SW 1271 (cell line): ENCODE measurements at regions not wholly inside any gene's neighbourhood (a gene's known extent, or its start where the extent isn't known, plus 50 kb on each side); places are given as distances from the start of the nearest gene placed in this dataset.
"Not testable (repeated sequence)": the region's sequence is repeated elsewhere in the genome, so short reads cannot be mapped to it uniquely, and the experiment has no call there.

Source experiments
- DNase-seq, 2 experiments: peaks; one replicate each; lab custom pipeline; 2025; lab: John Stamatoyannopoulos, UW

DNA sequence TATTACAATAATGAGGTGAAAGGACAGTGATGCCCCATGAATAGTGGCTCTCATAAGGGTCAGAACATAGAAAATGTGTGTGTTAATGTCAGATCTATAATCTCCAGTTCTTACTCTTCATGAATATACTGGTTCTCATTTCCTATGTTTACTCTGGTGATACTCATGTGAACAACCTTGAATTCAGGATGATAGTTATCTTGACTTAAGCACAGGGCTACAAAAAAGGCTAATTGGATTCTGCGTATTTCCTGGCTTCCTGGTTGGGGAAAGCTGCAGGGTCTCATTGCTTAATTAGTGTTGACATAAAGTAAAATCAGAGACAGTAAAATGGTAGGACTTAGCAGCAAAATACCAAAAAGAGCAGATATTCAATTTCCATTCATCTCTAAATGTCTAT lies 1316.8 kb upstream of the RAG2 start:
- DNase-seq, result no peak

DNA sequence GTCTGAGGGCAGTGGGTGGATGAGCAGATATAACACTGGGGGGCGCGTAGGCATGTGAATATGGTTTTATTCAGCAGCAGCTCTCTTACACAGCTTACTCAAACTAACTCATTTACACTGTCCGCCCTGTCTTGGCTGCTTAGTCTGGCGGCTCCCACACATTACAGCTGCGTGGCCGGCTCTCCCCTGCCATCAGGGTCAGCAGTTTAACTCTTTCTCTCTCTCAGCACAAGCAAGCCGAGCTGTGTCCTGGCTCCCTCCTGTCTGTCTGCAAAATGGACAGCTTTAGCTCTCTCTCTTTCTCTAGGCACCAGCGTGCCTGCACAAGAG lies 1310.1 kb upstream of the RAG2 start:
- no peak for DNase-seq

DNA sequence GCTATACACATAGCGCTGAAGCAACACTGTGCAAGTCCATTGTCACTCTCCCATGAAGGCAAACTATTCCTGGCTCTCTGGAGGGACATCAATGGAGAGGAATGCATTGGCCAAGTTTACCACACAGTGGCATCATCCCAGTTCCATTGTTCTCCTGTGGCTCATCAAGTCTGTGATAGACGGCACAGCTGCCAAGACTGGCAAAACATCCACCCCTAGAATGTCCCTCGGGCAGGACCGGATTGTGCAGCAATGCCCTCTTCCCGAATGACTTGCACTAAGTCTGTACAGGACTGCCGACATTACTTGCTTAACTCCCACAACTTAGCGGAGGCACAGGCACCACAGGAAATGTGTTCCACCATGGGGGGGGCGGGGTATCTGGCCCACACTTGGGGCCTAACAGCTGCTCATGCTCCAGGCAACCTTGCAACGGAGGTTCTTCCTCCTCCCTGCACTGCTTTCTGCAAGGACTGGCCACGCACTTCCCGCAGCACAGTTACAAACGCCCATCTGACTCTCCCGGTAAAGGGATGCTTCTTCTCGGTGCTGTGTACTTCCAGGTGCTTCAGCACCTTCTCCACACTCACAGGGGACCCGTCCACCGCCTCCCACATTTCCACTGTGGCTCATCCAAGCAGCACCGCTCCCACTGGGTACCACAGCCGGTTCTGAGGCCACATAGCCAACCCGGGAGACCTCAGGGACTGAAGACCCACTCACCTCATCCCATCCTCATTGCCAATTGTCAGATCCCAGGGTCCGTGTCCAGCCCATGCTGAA lies 1309.6 kb upstream of the RAG2 start:
- no peak for DNase-seq

DNA sequence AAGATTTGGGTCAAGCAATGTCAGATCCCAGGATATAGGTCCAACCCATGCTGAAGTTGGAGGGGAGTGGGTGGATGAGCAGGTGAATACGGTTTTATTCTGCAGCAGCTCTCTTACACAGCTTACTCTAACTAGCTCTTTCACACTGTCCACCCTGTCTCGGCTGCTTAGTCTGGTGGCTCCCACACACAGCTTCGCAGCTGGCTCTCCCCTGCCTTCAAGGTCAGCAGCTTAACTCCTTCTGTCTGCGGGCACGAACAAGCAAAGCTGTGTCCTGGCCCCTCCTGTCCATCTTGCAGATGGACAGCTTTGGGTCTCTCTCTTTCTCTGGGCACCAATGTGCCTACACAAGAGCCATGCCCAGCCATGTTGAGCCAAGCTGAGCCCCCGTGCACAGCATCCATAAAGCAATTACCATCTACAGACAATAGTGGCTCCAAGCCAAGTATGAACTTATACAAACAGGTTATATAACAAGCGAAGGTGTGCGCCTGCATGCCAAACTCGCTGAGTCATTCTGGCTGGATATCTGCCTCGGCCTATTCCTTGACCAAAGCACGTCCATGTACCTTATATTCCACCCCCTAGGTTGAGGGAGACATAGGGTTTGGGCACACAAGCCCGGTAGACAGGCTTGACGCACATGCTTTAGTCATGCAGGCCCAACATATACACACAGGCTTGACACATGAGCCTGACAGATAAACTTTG lies 1307.8 kb upstream of the RAG2 start:
- DNase-seq, result no peak

DNA sequence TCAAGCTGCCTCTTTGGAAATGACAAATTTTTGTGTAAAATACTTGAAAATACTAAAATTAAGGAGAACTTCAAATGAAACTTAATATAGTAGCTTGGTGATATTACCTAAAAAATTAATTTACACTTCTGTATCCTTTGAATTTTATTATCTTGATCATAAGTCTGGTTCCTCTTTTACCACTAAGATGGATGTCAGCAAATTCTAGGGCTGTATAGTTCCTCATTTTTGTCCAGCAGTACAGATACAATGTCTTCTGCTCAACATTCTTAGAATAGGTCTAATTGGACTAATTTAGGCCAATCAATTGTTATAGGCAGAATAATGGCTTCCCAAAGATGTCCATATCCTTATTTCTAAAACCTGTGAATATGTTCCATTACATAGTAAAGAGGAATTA lies 1298.0 kb upstream of the RAG2 start:
- no peak for DNase-seq

DNA sequence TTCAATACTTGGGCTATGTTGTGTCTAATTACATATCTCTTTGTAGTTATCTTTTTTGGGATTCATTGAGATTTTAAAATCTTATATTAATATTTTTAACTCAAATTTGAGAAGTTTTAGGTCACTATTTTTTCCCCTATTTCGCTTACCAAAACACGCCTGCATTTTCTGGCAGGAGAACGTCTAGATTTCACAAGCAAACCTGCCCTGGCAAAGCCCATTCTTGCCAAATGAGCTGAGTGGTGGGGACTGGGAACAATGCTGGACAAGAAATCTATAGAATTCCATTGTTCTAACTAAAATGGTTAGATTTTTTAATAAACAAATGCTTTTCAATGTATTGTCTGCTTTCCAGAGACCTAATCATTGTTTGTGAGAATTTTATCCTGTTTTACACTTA lies 1283.7 kb upstream of the RAG2 start:
- no peak for DNase-seq

DNA sequence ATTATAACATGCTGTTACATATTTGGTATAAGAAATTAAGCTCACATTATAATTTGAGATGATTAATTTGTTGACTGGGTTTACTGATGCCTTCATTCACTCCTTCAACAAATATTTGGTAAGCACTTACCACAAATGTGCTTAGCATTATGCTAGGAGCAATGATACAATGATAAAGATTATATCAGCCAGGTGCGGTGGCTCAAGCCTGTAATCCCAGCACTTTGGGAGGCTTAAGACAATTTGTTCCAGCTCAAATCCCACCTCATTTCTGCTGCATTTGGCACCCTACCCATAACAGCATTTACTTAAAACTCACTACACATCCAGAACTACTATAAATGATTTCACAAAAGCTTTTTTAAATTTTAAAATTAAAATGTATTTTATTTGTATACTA lies 1263.6 kb upstream of the RAG2 start:
- no peak for DNase-seq

DNA sequence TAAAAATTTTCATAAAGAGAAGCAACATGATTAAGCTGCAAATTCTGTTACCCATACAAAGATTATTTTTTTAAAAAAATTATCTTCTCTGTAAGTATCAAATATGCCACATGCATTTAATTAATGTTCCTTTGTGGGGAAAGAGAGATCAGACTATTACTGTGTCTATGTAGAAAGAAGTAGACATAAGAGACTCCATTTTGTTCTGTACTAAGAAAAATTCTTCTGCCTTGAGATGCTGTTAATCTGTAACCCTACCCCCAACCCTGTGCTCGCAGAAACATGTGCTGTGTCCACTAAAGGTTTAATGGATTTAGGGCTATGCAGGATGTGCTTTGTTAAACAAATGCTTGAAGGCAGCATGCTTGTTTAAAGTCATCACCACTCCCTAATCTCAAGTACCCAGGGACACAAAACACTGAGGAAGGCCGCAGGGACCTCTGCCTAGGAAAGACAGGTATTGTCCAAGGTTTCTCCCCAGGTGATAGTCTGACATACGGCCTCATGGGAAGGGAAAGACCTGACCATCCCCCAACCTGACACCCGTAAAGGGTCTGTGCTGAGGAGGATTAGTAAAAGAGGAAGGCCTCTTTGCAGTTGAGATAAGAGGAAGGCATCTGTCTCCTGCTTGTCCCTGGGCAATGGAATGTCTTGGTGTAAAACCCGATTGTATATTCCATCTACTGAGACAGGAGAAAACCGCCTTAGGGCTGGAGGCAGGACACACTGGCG lies 1260.9 kb upstream of the RAG2 start:
- DNase-seq, result not testable (repeated sequence)

DNA sequence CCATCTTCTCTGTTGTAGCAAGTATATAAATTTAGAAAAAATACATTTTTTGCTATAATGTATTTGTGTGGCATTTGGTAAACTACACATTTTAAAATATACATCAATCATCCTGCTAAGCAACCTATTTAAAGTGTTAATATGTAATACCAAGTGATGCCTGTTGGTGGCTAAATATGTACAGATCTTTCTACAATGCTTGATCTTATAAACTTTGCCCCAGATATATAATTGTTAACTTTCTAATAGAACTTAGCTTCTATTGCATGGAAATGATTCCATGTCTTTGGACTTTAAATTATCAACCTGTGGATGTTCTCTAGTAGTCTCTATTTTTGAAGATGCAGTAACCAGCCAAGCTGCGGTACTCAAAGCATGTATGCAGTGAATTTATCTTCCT lies 1260.4 kb upstream of the RAG2 start:
- no peak for DNase-seq

DNA sequence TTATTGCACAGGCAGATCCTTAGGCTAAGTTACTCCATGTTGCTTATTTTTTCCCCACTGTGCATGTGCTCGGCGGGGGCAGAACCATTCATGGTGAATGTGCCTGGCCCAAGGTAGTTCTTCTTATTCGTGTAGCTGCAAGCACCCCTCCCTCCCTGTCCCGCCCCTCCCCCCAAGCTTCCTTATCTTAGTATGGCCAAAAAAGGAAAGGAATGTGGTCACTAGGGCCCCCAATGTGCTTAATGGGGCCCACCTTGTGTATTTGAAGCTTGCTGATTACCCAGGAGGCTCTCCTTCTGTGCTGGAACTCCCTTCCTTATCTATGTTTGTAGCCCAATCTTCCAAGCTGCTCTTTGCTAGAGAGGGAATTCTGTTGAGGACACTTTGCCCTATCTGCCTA lies 1259.7 kb upstream of the RAG2 start:
- no peak for DNase-seq

DNA sequence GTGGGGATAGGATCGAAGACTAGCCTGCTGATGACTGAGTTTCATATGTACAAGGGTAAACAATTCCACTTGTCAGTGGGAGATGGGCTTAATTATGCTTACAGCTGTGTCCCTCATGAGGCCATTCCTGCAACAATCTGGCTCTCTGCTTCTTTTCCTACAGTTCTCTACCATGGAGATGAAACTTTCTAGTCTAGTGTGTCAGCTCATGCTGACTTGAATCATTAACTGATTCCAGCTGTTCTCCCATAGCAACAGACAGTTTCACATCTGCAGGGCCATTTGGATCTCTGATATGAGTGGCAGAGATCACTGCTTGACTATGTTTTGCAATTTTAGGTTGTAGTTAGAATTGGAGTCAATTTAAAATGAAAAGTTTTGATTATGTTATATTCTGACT lies 1251.7 kb upstream of the RAG2 start:
- no peak for DNase-seq

DNA sequence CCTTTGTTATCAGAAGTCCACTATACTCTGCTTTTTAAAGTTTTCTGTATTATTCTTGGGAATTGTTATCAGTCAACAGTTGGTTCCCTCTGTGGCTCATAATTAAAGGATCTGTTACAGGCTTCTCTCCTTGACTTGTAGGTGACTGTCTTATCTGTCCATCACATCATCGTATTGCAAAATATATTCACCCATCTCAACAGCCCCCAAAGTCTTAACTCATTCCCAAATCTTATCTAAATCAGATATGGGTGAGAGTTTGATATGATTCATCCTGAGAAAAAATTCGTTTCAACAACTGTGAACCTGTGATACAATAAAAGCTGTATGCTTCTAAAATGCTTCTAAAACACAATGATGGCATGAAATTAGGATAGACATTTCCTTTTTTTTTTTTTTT lies 1245.6 kb upstream of the RAG2 start:
- no peak for DNase-seq

DNA sequence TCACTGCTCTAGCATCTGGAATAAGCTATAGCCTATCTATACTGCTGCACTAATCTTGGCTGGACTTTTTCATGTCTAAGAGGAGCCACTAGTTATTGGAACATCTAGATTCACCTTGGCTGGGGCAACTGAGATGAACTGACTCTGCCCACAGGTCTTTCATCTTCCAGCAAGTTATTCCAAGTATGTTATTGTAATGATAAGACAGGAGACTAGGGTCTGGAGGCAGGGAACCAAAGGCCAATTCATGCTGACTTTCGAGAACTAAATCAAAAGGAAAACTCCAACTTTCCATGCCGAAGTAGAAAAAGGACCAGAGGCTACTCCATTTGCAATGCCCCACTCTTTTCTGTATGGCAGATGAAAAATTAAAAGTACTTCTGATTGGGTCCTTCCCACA lies 1243.0 kb upstream of the RAG2 start:
- no peak for DNase-seq

DNA sequence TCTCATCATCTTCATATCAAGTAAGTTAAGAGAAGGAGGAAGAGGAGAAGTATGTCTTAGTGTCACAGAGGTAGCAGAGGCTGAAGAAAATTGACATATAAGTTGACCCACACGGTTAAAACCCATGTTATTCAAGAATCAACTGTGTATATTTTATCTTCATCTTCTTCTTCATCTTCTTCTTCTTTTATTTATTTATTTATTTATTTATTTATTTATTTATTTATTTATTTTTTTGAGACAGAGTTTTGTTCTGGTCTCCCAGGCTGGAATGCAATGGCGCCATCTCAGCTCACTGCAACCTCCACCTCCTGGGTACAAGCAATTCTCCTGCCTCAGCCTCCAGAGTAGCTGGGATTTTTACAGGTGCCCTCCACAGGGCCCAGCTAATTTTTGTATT lies 1242.3 kb upstream of the RAG2 start:
- DNase-seq, result not testable (repeated sequence)

DNA sequence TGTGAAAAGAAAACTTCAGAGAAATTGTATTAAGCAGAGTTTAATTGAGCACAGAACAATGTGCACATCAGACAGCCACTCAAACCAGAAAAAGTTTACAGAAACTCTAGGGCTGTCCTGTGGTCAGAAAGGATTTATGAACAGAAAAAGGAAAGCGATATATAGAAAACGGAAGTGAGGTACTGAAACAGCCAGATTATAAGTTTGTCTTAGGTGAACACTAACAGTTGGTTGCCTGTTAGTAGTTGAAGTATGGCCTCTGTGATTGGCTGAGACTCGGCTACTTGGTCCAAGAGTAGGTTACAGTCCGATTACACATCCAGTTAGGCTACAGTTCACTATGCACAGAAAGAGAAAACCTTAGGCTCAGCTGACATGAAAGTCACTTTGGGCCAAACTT lies 1232.5 kb upstream of the RAG2 start:
- DNase-seq, result no peak

DNA sequence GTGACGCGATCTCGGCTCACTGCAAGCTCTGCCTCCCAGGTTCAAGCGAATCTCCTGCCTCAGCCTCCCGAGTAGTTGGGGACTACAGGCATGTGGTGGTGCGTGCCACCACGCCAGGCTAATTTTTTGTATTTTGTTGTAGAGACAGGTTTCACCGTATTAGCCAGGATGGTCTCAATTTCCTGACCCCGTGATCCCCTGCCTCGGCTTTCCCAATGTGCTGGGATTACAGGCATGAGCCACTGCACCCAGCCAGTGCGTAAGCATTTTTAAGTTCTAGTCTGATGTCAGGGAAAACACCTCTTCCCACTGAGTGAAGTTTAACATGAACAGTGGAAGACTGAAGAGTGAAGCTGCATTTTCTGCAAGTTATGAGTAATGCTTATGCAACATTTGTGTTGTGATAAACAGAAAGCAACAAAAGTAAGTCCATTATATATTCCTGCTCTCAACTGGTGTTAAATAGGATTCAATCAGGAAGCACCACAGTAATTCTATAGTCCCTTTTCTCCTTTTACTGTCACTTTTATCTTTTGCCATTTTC lies 1219.8 kb upstream of the RAG2 start:
- no peak for DNase-seq

DNA sequence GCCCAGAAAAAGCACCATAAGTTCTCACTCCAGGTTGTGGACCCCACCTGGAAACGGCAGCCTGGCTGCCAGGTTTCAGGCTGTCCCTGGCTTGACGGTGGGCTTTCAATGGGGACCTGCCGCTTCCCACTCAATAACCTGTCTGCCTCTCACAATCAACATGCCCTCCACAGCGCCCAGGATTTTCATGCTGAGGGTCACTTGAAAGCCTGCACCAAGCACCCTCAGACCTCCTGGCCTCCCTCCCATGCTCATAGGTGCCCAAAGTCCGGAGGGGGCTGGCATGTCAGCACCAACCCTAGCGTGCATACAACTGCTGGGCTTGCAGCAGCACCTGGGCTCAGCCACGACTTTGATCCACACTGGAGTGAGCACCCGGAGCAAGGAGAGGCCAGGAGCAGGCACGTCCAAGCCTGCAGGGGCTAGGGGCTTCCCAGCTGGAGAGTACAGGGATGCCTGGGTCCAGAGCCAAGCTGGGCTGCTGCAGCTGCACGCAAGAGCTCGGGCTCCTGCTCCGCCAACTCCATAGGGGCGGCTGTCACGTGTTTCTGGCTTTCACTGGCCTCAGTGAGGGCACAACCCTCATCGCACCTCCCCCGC lies 1214.3 kb upstream of the RAG2 start:
- no peak for DNase-seq

DNA sequence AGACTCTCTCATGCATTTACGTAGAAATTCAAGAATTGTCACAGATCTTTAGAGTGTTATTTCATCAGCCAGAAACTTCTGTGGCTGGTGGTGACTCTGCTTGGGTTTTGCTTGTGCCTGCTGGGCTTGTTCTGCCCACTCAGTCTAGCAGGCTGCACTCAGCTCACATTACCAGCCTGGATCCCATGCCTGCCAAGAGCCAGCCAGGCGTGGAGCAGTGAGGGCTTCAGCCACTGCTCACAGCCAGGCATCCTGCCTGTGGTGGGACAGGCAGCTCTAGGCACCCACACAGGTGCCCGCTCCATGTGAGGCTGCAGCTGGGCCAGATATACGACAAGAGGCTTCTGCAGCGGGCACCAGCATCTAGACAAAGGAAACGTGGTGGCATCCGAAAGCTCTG lies 1213.3 kb upstream of the RAG2 start:
- no peak for DNase-seq

DNA sequence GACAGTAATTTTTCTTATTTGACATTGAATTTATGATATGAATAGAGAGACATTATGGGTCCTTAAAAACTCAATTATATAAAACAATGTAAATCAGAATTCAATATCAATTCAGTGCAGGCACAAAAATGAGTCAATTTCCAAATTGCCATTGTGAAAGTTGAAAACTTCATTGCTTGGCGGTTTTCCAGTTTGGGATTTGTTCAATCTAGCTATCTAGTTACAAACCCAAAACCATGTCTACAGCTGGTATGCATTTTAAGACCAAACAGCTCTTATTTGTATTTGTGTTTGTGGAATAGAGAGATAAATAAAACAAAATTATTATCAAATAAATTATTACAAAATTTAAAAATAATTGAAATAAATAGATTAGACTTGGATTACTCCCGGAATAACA lies 1206.6 kb upstream of the RAG2 start:
- DNase-seq, result no peak

DNA sequence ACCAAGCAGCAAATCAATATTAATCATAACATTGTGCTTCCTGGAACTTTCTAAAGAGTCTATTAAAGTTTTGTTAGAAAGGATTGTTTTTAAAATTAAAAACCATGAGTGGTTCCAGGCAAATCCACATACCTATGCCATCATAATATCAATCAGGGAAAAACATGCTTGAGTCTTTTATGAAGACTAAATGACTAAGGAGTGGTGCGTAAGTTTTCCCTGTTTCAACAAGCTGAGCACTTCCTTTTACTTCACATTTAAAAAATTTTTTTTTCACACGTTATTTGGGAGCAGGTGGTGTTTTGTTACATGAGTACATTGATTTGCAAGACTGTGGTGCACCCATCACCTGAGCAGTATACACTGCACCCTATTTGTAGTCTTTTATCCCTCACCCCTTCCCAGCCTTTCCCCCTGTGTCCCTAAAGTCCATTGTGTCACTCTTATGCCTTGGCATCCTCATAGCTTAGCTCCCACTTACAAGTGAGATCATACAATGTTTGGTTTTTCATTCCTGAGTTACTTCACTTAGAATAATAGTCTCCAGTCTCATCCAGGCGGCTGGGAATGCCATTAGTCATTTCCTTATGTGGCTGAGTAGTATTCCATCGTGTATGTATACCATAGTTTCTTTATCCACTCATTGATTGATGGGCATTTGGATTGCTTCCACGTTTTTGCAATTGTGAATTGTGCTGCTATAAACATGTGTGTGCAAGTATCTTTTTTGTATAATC lies 1190.3 kb upstream of the RAG2 start:
- DNase-seq, result peak; percentile 6 to 60

DNA sequence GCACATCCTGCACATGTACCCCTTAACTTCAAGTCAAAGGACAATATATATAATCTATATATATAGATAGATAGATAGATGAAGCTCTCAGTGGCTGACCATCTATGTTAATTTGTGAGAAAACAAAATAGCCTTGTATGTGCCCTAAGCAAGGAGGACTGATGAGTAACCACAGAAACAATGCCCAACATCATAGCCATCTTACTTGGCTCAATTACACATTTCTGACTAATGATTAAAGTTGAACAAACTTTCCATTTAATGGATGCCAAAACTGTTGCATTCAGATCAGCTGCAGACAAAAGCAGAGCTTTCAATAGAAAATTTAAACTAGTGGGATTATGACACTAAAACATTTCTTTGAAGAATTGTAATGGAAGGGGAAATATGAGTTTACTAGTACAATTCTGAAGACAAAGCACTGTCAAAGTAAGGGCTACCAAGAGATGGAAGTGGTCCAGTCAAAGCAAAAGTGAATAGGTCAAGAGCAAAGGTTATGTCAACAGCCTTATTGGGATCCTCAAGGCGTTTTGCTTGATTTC lies 1188.2 kb upstream of the RAG2 start:
- no peak for DNase-seq

DNA sequence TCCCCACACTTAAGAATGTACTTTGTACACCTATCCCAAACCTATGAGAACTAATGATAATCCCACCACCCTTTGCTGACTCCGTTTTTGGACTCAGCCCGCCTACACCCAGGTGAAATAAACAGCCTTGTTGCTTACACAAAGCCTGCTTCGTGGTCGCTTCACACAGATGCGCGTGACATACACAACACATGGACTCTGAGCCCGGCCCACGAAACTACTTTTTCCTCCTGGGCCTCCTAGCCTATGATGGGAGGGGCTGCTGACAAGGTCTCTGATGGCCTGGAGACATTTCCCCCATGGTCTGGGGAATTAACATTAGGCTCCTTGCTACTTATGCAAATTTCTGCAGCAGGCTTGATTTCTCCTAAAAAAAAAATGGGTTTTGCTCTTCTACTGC lies 1176.4 kb upstream of the RAG2 start:
- DNase-seq, result no peak
